HG02678 (cell line): ENCODE measurements at regions not wholly inside any gene's neighbourhood (a gene's known extent, or its start where the extent isn't known, plus 50 kb on each side); places are given as distances from the start of the nearest gene placed in this dataset.
"Not testable (repeated sequence)": the region's sequence is repeated elsewhere in the genome, so short reads cannot be mapped to it uniquely, and the experiment has no call there.

Source experiments
- ATAC-seq: cut with Tn5 transposase; IDR thresholded peaks from one replicate; pipeline ENCODE4 v1.9.1; 2021; ENCODE audit warnings: mild to moderate bottlenecking, moderate library complexity; ENCODE audit not compliant: unreplicated experiment

GRCh38 chr18:59057493-59057795 lies 82.2 kb upstream of the SEC11C start:
- no peak for ATAC-seq

GRCh38 chr18:59057969-59058368 lies 81.7 kb upstream of the SEC11C start:
- no peak for ATAC-seq

- ATAC-seq, result no peak
Observed at GRCh38 chr18:59059140-59059539, 80.5 kb upstream of the SEC11C start.

- no peak for ATAC-seq
Observed at GRCh38 chr18:59060551-59060950, 79.1 kb upstream of the SEC11C start.

- ATAC-seq, result no peak
Observed at GRCh38 chr18:59061914-59062642, 77.6 kb upstream of the SEC11C start.

- ATAC-seq, result no peak
Observed at GRCh38 chr18:59062643-59063006, 77.1 kb upstream of the SEC11C start.

GRCh38 chr18:59063300-59063906 lies 76.3 kb upstream of the SEC11C start:
- ATAC-seq, result no peak

GRCh38 chr18:59063912-59064311 lies 75.8 kb upstream of the SEC11C start:
- ATAC-seq, result no peak

- no peak for ATAC-seq
Observed at GRCh38 chr18:59065684-59066083, 74.0 kb upstream of the SEC11C start.

- ATAC-seq, result no peak
Observed at GRCh38 chr18:59067873-59068272, 71.8 kb upstream of the SEC11C start.

GRCh38 chr18:59068276-59069071 lies 71.2 kb upstream of the SEC11C start:
- no peak for ATAC-seq

- ATAC-seq, result peak; percentile 59
Observed at GRCh38 chr18:59070181-59070912, 69.3 kb upstream of the SEC11C start.

GRCh38 chr18:59072727-59073421 lies 66.8 kb upstream of the SEC11C start:
- no peak for ATAC-seq

GRCh38 chr18:59075923-59076322 lies 63.8 kb upstream of the SEC11C start:
- no peak for ATAC-seq

- ATAC-seq, result no peak
Observed at GRCh38 chr18:59079264-59079663, 60.4 kb upstream of the SEC11C start.

- ATAC-seq, result not testable (repeated sequence)
Observed at GRCh38 chr18:59079687-59080501, 59.8 kb upstream of the SEC11C start.

- ATAC-seq, result no peak
Observed at GRCh38 chr18:59083136-59083818, 56.4 kb upstream of the SEC11C start.

- no peak for ATAC-seq
Observed at GRCh38 chr18:59085126-59085794, 54.4 kb upstream of the SEC11C start.

GRCh38 chr18:59085797-59086196 lies 53.9 kb upstream of the SEC11C start:
- no peak for ATAC-seq
